Memory B cell (primary cell): ENCODE measurements at regions not wholly inside any gene's neighbourhood (a gene's known extent, or its start where the extent isn't known, plus 50 kb on each side); places are given as distances from the start of the nearest gene placed in this dataset.
"Not testable (repeated sequence)": the region's sequence is repeated elsewhere in the genome, so short reads cannot be mapped to it uniquely, and the experiment has no call there.

ENCODE experiments used
- ATAC-seq: fragments of 150-1000 bp; cut with Tn5 transposase; 2 replicates; pipeline ENCODE4 v1.10.0; 2021; ENCODE audit warnings: low read depth, mild to moderate bottlenecking, moderate library complexity
- DNase-seq, 2 donors: peaks; one replicate each; pipeline ENCODE4 v3.0.0; 2022; ENCODE audit warnings: low spot score in 2 of 2
- H3K27ac Mint-ChIP-seq: one replicate; pipeline ENCODE4 v1.8.0; 2022; ENCODE audit warnings: mild to moderate bottlenecking, moderate library complexity, mixed read lengths
- H3K27me3 Mint-ChIP-seq: one replicate; pipeline ENCODE4 v1.8.0; 2022; ENCODE audit warnings: mixed read lengths
- H3K36me3 Mint-ChIP-seq: one replicate; pipeline ENCODE4 v1.8.0; 2022; ENCODE audit warnings: mild to moderate bottlenecking, mixed read lengths
- H3K4me1 Mint-ChIP-seq: one replicate; pipeline ENCODE4 v1.8.0; 2022; ENCODE audit warnings: mixed read lengths
- H3K4me3 Mint-ChIP-seq: one replicate; pipeline ENCODE4 v1.8.0; 2022; ENCODE audit warnings: mild to moderate bottlenecking, moderate library complexity, mixed read lengths
- H3K9me3 Mint-ChIP-seq: one replicate; pipeline ENCODE4 v1.8.0; 2022; ENCODE audit warnings: mixed read lengths

GRCh38 chr11:71707083-71707482 lies 124.4 kb upstream of the KRTAP5-11 start:
- H3K36me3 Mint-ChIP-seq, H3K27me3 Mint-ChIP-seq, H3K9me3 Mint-ChIP-seq, H3K4me1 Mint-ChIP-seq, DNase-seq, H3K4me3 Mint-ChIP-seq, ATAC-seq, H3K27ac Mint-ChIP-seq: not testable (repeated sequence)

- not testable (repeated sequence) for H3K4me3 Mint-ChIP-seq, H3K27me3 Mint-ChIP-seq, H3K36me3 Mint-ChIP-seq, H3K9me3 Mint-ChIP-seq, H3K27ac Mint-ChIP-seq, ATAC-seq, H3K4me1 Mint-ChIP-seq, DNase-seq
Observed at GRCh38 chr11:71709541-71709940, 123.5 kb upstream of the DEFB108B start.

- DNase-seq, result peak; percentile 11 to 14
- H3K4me3 Mint-ChIP-seq, H3K4me1 Mint-ChIP-seq, H3K27ac Mint-ChIP-seq, H3K27me3 Mint-ChIP-seq, H3K36me3 Mint-ChIP-seq, H3K9me3 Mint-ChIP-seq, ATAC-seq: not testable (repeated sequence)
Observed at GRCh38 chr11:71710171-71710671, 122.8 kb upstream of the DEFB108B start.

GRCh38 chr11:71710701-71711385 lies 122.2 kb upstream of the DEFB108B start:
- not testable (repeated sequence) for H3K27me3 Mint-ChIP-seq, ATAC-seq, H3K4me1 Mint-ChIP-seq, H3K36me3 Mint-ChIP-seq, H3K27ac Mint-ChIP-seq, H3K4me3 Mint-ChIP-seq, H3K9me3 Mint-ChIP-seq, DNase-seq

- ATAC-seq, H3K4me1 Mint-ChIP-seq, H3K36me3 Mint-ChIP-seq, H3K9me3 Mint-ChIP-seq, H3K27me3 Mint-ChIP-seq, DNase-seq, H3K27ac Mint-ChIP-seq, H3K4me3 Mint-ChIP-seq: not testable (repeated sequence)
Observed at GRCh38 chr11:71712350-71712749, 120.7 kb upstream of the DEFB108B start.

GRCh38 chr11:71712846-71713245 lies 120.2 kb upstream of the DEFB108B start:
- H3K27me3 Mint-ChIP-seq, H3K9me3 Mint-ChIP-seq, H3K36me3 Mint-ChIP-seq, H3K27ac Mint-ChIP-seq, ATAC-seq, DNase-seq, H3K4me3 Mint-ChIP-seq, H3K4me1 Mint-ChIP-seq: not testable (repeated sequence)

GRCh38 chr11:71714510-71714909 lies 118.5 kb upstream of the DEFB108B start:
- H3K36me3 Mint-ChIP-seq, H3K4me3 Mint-ChIP-seq, ATAC-seq, H3K27me3 Mint-ChIP-seq, H3K4me1 Mint-ChIP-seq, H3K9me3 Mint-ChIP-seq, DNase-seq, H3K27ac Mint-ChIP-seq: not testable (repeated sequence)

- not testable (repeated sequence) for H3K27me3 Mint-ChIP-seq, DNase-seq, H3K9me3 Mint-ChIP-seq, H3K36me3 Mint-ChIP-seq, H3K4me3 Mint-ChIP-seq, ATAC-seq, H3K27ac Mint-ChIP-seq, H3K4me1 Mint-ChIP-seq
Observed at GRCh38 chr11:71721840-71722239, 111.2 kb upstream of the DEFB108B start.

- not testable (repeated sequence) for ATAC-seq, H3K36me3 Mint-ChIP-seq, H3K4me1 Mint-ChIP-seq, H3K27me3 Mint-ChIP-seq, H3K9me3 Mint-ChIP-seq, DNase-seq, H3K27ac Mint-ChIP-seq, H3K4me3 Mint-ChIP-seq
Observed at GRCh38 chr11:71723991-71724390, 109.0 kb upstream of the DEFB108B start.

- H3K27me3 Mint-ChIP-seq, H3K36me3 Mint-ChIP-seq, ATAC-seq, H3K9me3 Mint-ChIP-seq, H3K4me1 Mint-ChIP-seq, DNase-seq, H3K4me3 Mint-ChIP-seq, H3K27ac Mint-ChIP-seq: not testable (repeated sequence)
Observed at GRCh38 chr11:71730748-71731147, 102.3 kb upstream of the DEFB108B start.

- H3K4me3 Mint-ChIP-seq, H3K36me3 Mint-ChIP-seq, H3K27ac Mint-ChIP-seq, DNase-seq, H3K4me1 Mint-ChIP-seq, ATAC-seq, H3K9me3 Mint-ChIP-seq: not testable (repeated sequence)
- H3K27me3 Mint-ChIP-seq, result peaks cover 14% of the 10 kb centered on the region
Observed at GRCh38 chr11:71734368-71734767, 98.6 kb upstream of the DEFB108B start.

- ATAC-seq, H3K4me1 Mint-ChIP-seq, H3K4me3 Mint-ChIP-seq, H3K27ac Mint-ChIP-seq, H3K36me3 Mint-ChIP-seq, DNase-seq: not testable (repeated sequence)
- Mint-ChIP-seq H3K27me3 (peaks cover 22% of the 10 kb centered on the region), H3K9me3 (peaks cover 16% of the 10 kb centered on the region)
Observed at GRCh38 chr11:71738317-71738716, 94.7 kb upstream of the DEFB108B start.

- H3K36me3 Mint-ChIP-seq, H3K27ac Mint-ChIP-seq, DNase-seq, ATAC-seq, H3K4me3 Mint-ChIP-seq, H3K4me1 Mint-ChIP-seq: not testable (repeated sequence)
- Mint-ChIP-seq H3K27me3 (peaks cover 16% of the 10 kb centered on the region), H3K9me3 (peaks cover 13% of the 10 kb centered on the region)
Observed at GRCh38 chr11:71743385-71743784, 89.6 kb upstream of the DEFB108B start.

- H3K27ac Mint-ChIP-seq, H3K9me3 Mint-ChIP-seq, H3K4me3 Mint-ChIP-seq, H3K36me3 Mint-ChIP-seq, ATAC-seq, H3K4me1 Mint-ChIP-seq, DNase-seq: not testable (repeated sequence)
- H3K27me3 Mint-ChIP-seq, result peaks cover 11% of the 10 kb centered on the region
Observed at GRCh38 chr11:71745656-71746055, 87.3 kb upstream of the DEFB108B start.

- H3K36me3 Mint-ChIP-seq, ATAC-seq, H3K9me3 Mint-ChIP-seq, H3K4me3 Mint-ChIP-seq, DNase-seq, H3K27ac Mint-ChIP-seq, H3K4me1 Mint-ChIP-seq: not testable (repeated sequence)
- peaks cover 11% of the 10 kb centered on the region for H3K27me3 Mint-ChIP-seq
Observed at GRCh38 chr11:71746263-71746662, 86.7 kb upstream of the DEFB108B start.
